ENCODE measurements at regions not wholly inside any gene's neighbourhood (a gene's known extent, or its start where the extent isn't known, plus 50 kb on each side); places are given as distances from the start of the nearest gene placed in this dataset.

- ATAC-seq (no peak), DNase-seq (no peak)
- TF ChIP-seq CTCF (IDR thresholded peaks at IDR 0.05), result no peak
Measured at GRCh38 chr5:53160895-53161294, 51.3 kb upstream of the MOCS2 start.

GRCh38 chr5:53161876-53162275, 52.3 kb upstream of the MOCS2 start:
- Histone ChIP-seq H3K4me1 (no peaks in the 10 kb centered on the region), H3K36me3 (no peaks in the 10 kb centered on the region), H3K4me3 (no peak overlapping the region), H3K27ac (no peak overlapping the region), H3K27me3 (no peaks in the 10 kb centered on the region), H3K9me3 (no peaks in the 10 kb centered on the region)
- FAIRE-seq (no peak), ATAC-seq (no peak), DNase-seq (no peak)
- intact Hi-C loops (cut with DNase I), result loop anchor here in 1 of 3 donors (10.0 kb wide), 1 partner anchor 1063 kb away; no protein-coding TSS in a partner anchor
- 50 to 59% methylated on average over 2 of the region's 2 CpGs for WGBS, 2 donors
- no peak for TF ChIP-seq CTCF (IDR thresholded peaks at IDR 0.05)

More at GRCh38 chr5:53160895-53161294, 51.3 kb upstream of the MOCS2 start:
- Histone ChIP-seq H3K4me3 (no peak overlapping the region), H3K4me1 (no peaks in the 10 kb centered on the region), H3K9me3 (no peaks in the 10 kb centered on the region), H3K27ac (no peak overlapping the region), H3K27me3 (no peaks in the 10 kb centered on the region), H3K36me3 (no peaks in the 10 kb centered on the region)
- WGBS, 2 donors, result 54 to 81% methylated on average over 4 of the region's 4 CpGs
- intact Hi-C loops (cut with DNase I), result loop anchor here in 1 of 3 donors (10.0 kb wide), 1 partner anchor 1064 kb away; no protein-coding TSS in a partner anchor
- no peak for FAIRE-seq

- DNase-seq, result no peak
- H3K9me3 ChIP-seq, result no peaks in the 10 kb centered on the region
- TF ChIP-seq CTCF (IDR thresholded peaks at IDR 0.05), result no peak
- no peak overlapping the region for H3K27ac ChIP-seq
- WGBS, 2 donors, result 68 to 76% methylated on average over 2 of the region's 2 CpGs
- no peaks in the 10 kb centered on the region for H3K27me3 ChIP-seq
- intact Hi-C loops (cut with DNase I), result loop anchor here in 1 of 3 donors (10.0 kb wide), 1 partner anchor 1060 kb away; no protein-coding TSS in a partner anchor
- no peak for FAIRE-seq
- H3K36me3 ChIP-seq, result no peaks in the 10 kb centered on the region
- no peak overlapping the region for H3K4me3 ChIP-seq
- no peak for ATAC-seq
- no peaks in the 10 kb centered on the region for H3K4me1 ChIP-seq
Measured at GRCh38 chr5:53164478-53165165, 55.1 kb upstream of the MOCS2 start.

- ATAC-seq (no peak), FAIRE-seq (no peak), DNase-seq (no peak)
- WGBS, 2 donors, result 61 to 67% methylated on average over 5 of the region's 5 CpGs
- H3K9me3 ChIP-seq, result no peaks in the 10 kb centered on the region
- TF ChIP-seq CTCF (IDR thresholded peaks at IDR 0.05), result no peak
- intact Hi-C loops (cut with DNase I), result loop anchor here in 1 of 3 donors (10.0 kb wide), 1 partner anchor 1059 kb away; no protein-coding TSS in a partner anchor
- H3K27me3 ChIP-seq, result no peaks in the 10 kb centered on the region
- H3K4me1 ChIP-seq, result no peaks in the 10 kb centered on the region
- no peaks in the 10 kb centered on the region for H3K36me3 ChIP-seq
- no peak overlapping the region for H3K4me3 ChIP-seq
- no peak overlapping the region for H3K27ac ChIP-seq
Measured at GRCh38 chr5:53165431-53166182, 56.0 kb upstream of the MOCS2 start.

GRCh38 chr5:53166183-53166495, 56.6 kb upstream of the MOCS2 start:
- WGBS, 2 donors, result 53 to 75% methylated on average over 1 of the region's 1 CpG
- DNase-seq (no peak), ATAC-seq (no peak), FAIRE-seq (no peak)
- H3K4me3 ChIP-seq, result no peak overlapping the region
- intact Hi-C loops (cut with DNase I), result loop anchor here in 1 of 3 donors (10.0 kb wide), 1 partner anchor 1059 kb away; no protein-coding TSS in a partner anchor
- no peaks in the 10 kb centered on the region for H3K36me3 ChIP-seq
- H3K4me1 ChIP-seq, result no peaks in the 10 kb centered on the region
- no peaks in the 10 kb centered on the region for H3K27me3 ChIP-seq
- no peak for TF ChIP-seq CTCF (IDR thresholded peaks at IDR 0.05)
- no peak overlapping the region for H3K27ac ChIP-seq
- no peaks in the 10 kb centered on the region for H3K9me3 ChIP-seq
